ENCODE measurements at regions not wholly inside any gene's neighbourhood (a gene's known extent, or its start where the extent isn't known, plus 50 kb on each side); places are given as distances from the start of the nearest gene placed in this dataset.

- H3K4me1 Mint-ChIP-seq (ENCODE audit: low read depth), result no peaks in the 10 kb centered on the region
- H3K4me3 Mint-ChIP-seq, result no peak overlapping the region
- TF ChIP-seq CTCF (IDR thresholded peaks at IDR 0.05), result no peak
- peaks cover 2% of the 10 kb centered on the region; the same call in 1 of the 2 replicates for H3K27me3 Mint-ChIP-seq (ENCODE audit: insufficient read depth)
- peaks cover 100% of the 10 kb centered on the region for H3K36me3 Mint-ChIP-seq (ENCODE audit: low read depth)
- DNase-seq, result no peak
- no peak overlapping the region for H3K27ac Mint-ChIP-seq
- peaks cover 100% of the 10 kb centered on the region for H3K9me3 Mint-ChIP-seq
Measured at GRCh38 chr15:25072857-25073476, 118.2 kb downstream of the SNRPN start.

GRCh38 chr15:25087137-25087536, 132.3 kb downstream of the SNRPN start:
- peaks cover 99% of the 10 kb centered on the region for H3K36me3 Mint-ChIP-seq (ENCODE audit: low read depth)
- peaks cover 7% of the 10 kb centered on the region; the same call in 1 of the 2 replicates for H3K27me3 Mint-ChIP-seq (ENCODE audit: insufficient read depth)
- peaks cover 96% of the 10 kb centered on the region for H3K9me3 Mint-ChIP-seq
- H3K4me3 Mint-ChIP-seq, result no peak overlapping the region
- no peak for DNase-seq
- no peaks in the 10 kb centered on the region for H3K4me1 Mint-ChIP-seq (ENCODE audit: low read depth)
- TF ChIP-seq CTCF (IDR thresholded peaks at IDR 0.05), result no peak
- H3K27ac Mint-ChIP-seq, result no peak overlapping the region

GRCh38 chr15:25088261-25088790, 133.5 kb downstream of the SNRPN start:
- DNase-seq, result no peak
- peaks cover 97% of the 10 kb centered on the region for H3K36me3 Mint-ChIP-seq (ENCODE audit: low read depth)
- peaks cover 7% of the 10 kb centered on the region; the same call in 1 of the 2 replicates for H3K27me3 Mint-ChIP-seq (ENCODE audit: insufficient read depth)
- H3K9me3 Mint-ChIP-seq, result peaks cover 94% of the 10 kb centered on the region
- H3K4me3 Mint-ChIP-seq, result no peak overlapping the region
- no peaks in the 10 kb centered on the region for H3K4me1 Mint-ChIP-seq (ENCODE audit: low read depth)
- no peak overlapping the region for H3K27ac Mint-ChIP-seq
- TF ChIP-seq CTCF (IDR thresholded peaks at IDR 0.05), result no peak

- no peaks in the 10 kb centered on the region for H3K4me1 Mint-ChIP-seq (ENCODE audit: low read depth)
- H3K27me3 Mint-ChIP-seq (ENCODE audit: insufficient read depth), result peaks cover 3% of the 10 kb centered on the region; the same call in 1 of the 2 replicates
- H3K27ac Mint-ChIP-seq, result no peak overlapping the region
- no peak for TF ChIP-seq CTCF (IDR thresholded peaks at IDR 0.05)
- DNase-seq, result no peak
- H3K9me3 Mint-ChIP-seq, result peaks cover 89% of the 10 kb centered on the region
- H3K36me3 Mint-ChIP-seq (ENCODE audit: low read depth), result peaks cover 93% of the 10 kb centered on the region
- H3K4me3 Mint-ChIP-seq, result no peak overlapping the region
Measured at GRCh38 chr15:25089577-25089976, 134.8 kb downstream of the SNRPN start.

- no peaks in the 10 kb centered on the region for H3K4me1 Mint-ChIP-seq (ENCODE audit: low read depth)
- peaks cover 88% of the 10 kb centered on the region for H3K9me3 Mint-ChIP-seq
- H3K4me3 Mint-ChIP-seq, result no peak overlapping the region
- TF ChIP-seq CTCF (IDR thresholded peaks at IDR 0.05), result no peak
- H3K27me3 Mint-ChIP-seq (ENCODE audit: insufficient read depth), result peaks cover 3% of the 10 kb centered on the region; the same call in 1 of the 2 replicates
- H3K27ac Mint-ChIP-seq, result no peak overlapping the region
- H3K36me3 Mint-ChIP-seq (ENCODE audit: low read depth), result peaks cover 93% of the 10 kb centered on the region
- DNase-seq, result no peak
Measured at GRCh38 chr15:25090073-25090733, 135.4 kb downstream of the SNRPN start.
